ENCODE measurements at regions not wholly inside any gene's neighbourhood (a gene's known extent, or its start where the extent isn't known, plus 50 kb on each side); places are given as distances from the start of the nearest gene placed in this dataset.

- TF ChIP-seq CTCF (IDR thresholded peaks at IDR 0.05; ENCODE audit: low read depth, low read length): no peak
- no peak for TF ChIP-seq POLR2A (IDR thresholded peaks at IDR 0.05; ENCODE audit: extremely low read depth, insufficient read length)
- TF ChIP-seq MYC (IDR thresholded peaks at IDR 0.05; ENCODE audit: low read depth, low read length): no peak
- TF ChIP-seq MAX (IDR thresholded peaks at IDR 0.05; ENCODE audit: low read depth, low read length): no peak
These were observed 65.8 kb upstream of the EDAR start for GRCh38 chr2:109054865-109055264.
